Stimulated activated CD4-positive, alpha-beta T cell treated with anti-CD3 and anti-CD28 coated beads, Interleukin-1b, Interleukin-23, amount 100 ng/mL, for 1 hour (primary cell): ENCODE measurements at regions not wholly inside any gene's neighbourhood (a gene's known extent, or its start where the extent isn't known, plus 50 kb on each side); places are given as distances from the start of the nearest gene placed in this dataset.

Experiments used
- DNase-seq, 2 donors: peaks; one replicate each; pipeline ENCODE4 v3.0.0-alpha.2; 2020; ENCODE audit warnings: low read depth in 2 of 2

GRCh38 chr2:160913323-160913722, 246.9 kb upstream of the TANK start:
- DNase-seq, result no peak

- DNase-seq, result no peak
Observed at GRCh38 chr2:160914217-160914616, 246.0 kb upstream of the TANK start.

GRCh38 chr2:160916300-160916699, 243.9 kb upstream of the TANK start:
- no peak for DNase-seq

- no peak for DNase-seq
Observed at GRCh38 chr2:160917850-160918249, 242.4 kb upstream of the TANK start.

- DNase-seq, result no peak
Observed at GRCh38 chr2:160918258-160918657, 242.0 kb upstream of the TANK start.

GRCh38 chr2:160918906-160919503, 241.2 kb upstream of the TANK start:
- DNase-seq, result no peak

- no peak for DNase-seq
Observed at GRCh38 chr2:160920061-160920460, 240.2 kb upstream of the TANK start.

- DNase-seq, result no peak
Observed at GRCh38 chr2:160920791-160921303, 239.4 kb upstream of the TANK start.

- DNase-seq, result no peak
Observed at GRCh38 chr2:160921386-160921964, 238.8 kb upstream of the TANK start.

- DNase-seq, result no peak
Observed at GRCh38 chr2:160924936-160925353, 235.3 kb upstream of the TANK start.

- no peak for DNase-seq
Observed at GRCh38 chr2:160925956-160926355, 234.3 kb upstream of the TANK start.

GRCh38 chr2:160927324-160927723, 232.9 kb upstream of the TANK start:
- no peak for DNase-seq

- no peak for DNase-seq
Observed at GRCh38 chr2:160928854-160929301, 231.3 kb upstream of the TANK start.

- DNase-seq, result no peak
Observed at GRCh38 chr2:160931531-160931930, 228.7 kb upstream of the TANK start.

GRCh38 chr2:160932960-160933359, 227.3 kb upstream of the TANK start:
- DNase-seq, result no peak

- DNase-seq, result no peak
Observed at GRCh38 chr2:160934263-160934662, 226.0 kb upstream of the TANK start.

- DNase-seq, result no peak
Observed at GRCh38 chr2:160934991-160935390, 225.2 kb upstream of the TANK start.

GRCh38 chr2:160936044-160936806, 224.0 kb upstream of the TANK start:
- DNase-seq, result no peak

GRCh38 chr2:160940271-160940670, 220.0 kb upstream of the TANK start:
- no peak for DNase-seq

- no peak for DNase-seq
Observed at GRCh38 chr2:160940699-160941098, 219.5 kb upstream of the TANK start.

GRCh38 chr2:160941290-160941846, 218.9 kb upstream of the TANK start:
- no peak for DNase-seq

GRCh38 chr2:160942476-160943142, 217.6 kb upstream of the TANK start:
- DNase-seq, result no peak
